PC-9 (cell line): ENCODE measurements at regions not wholly inside any gene's neighbourhood (a gene's known extent, or its start where the extent isn't known, plus 50 kb on each side); places are given as distances from the start of the nearest gene placed in this dataset.

ENCODE experiments used
- BruUV-seq: library from RNA; stranded (reverse); fragments of 400-500 nt; replicated peaks from 2 replicates; lab custom pipeline; 2021; lab: Mats Ljungman, UMichigan
- CTCF ChIA-PET: fragments of 300-600 bp; sonication (Branson Sonifier 250); formaldehyde crosslinking; loops from one replicate; lab custom pipeline; 2022; ENCODE audit warnings: antibody characterized with exemption; lab: Charles Lee
- POLR2A ChIA-PET: fragments of 300-600 bp; sonication (Branson Sonifier 250); formaldehyde crosslinking; loops from one replicate; lab custom pipeline; 2022; ENCODE audit warnings: antibody characterized with exemption; ENCODE audit not compliant: unreplicated experiment; lab: Charles Lee
- DNase-seq, 2 experiments: peaks; one replicate each; pipeline versions ENCODE4 v3.0.0 to v3.0.0-alpha.2; 2015 to 2022; ENCODE audit warnings: mixed read lengths in 1 of 2
- H2AFZ ChIP-seq: fragments of 200-600 bp; sonication (generic); 2 replicates; pipeline ENCODE4 v1.8.1; 2017; ENCODE audit warnings: antibody characterized with exemption
- H3F3A ChIP-seq: fragments of 200-600 bp; sonication (generic); 2 replicates; pipeline ENCODE4 v1.8.1; 2017; ENCODE audit warnings: antibody characterized with exemption, mild to moderate bottlenecking, low read depth; ENCODE audit not compliant: insufficient read depth
- H3K27ac ChIP-seq: fragments of 200-600 bp; sonication (generic); 2 replicates; pipeline ENCODE4 v1.6.1; 2016; ENCODE audit warnings: mixed run types
- H3K27me3 ChIP-seq: fragments of 200-600 bp; sonication (generic); 2 replicates; pipeline ENCODE4 v1.6.1; 2016; ENCODE audit warnings: low read depth, mixed run types; ENCODE audit not compliant: insufficient read depth
- H3K36me3 ChIP-seq: fragments of 200-600 bp; sonication (generic); 2 replicates; pipeline ENCODE4 v1.6.1; 2016; ENCODE audit warnings: low read depth, mixed run types
- H3K4me1 ChIP-seq: fragments of 200-600 bp; sonication (generic); replicated peaks from 2 replicates; pipeline ENCODE4 v1.6.1; 2016; ENCODE audit warnings: mixed run types; ENCODE audit not compliant: insufficient read depth
- H3K4me2 ChIP-seq: fragments of 200-600 bp; sonication (generic); 2 replicates; pipeline ENCODE4 v1.6.1; 2017; ENCODE audit warnings: mixed run types
- H3K4me3 ChIP-seq: fragments of 200-600 bp; sonication (generic); 2 replicates; pipeline ENCODE4 v1.6.1; 2016; ENCODE audit warnings: mixed run types
- H3K79me2 ChIP-seq: fragments of 200-600 bp; sonication (generic); 2 replicates; pipeline ENCODE4 v1.6.1; 2017; ENCODE audit warnings: low read depth, mixed run types
- H3K9me2 ChIP-seq: fragments of 200-600 bp; sonication (generic); 2 replicates; pipeline ENCODE4 v1.8.1; 2017; ENCODE audit warnings: mild to moderate bottlenecking; ENCODE audit not compliant: insufficient read depth
- H3K9me3 ChIP-seq: fragments of 200-600 bp; sonication (generic); 2 replicates; pipeline ENCODE4 v1.8.1; 2016; ENCODE audit warnings: low read depth; ENCODE audit not compliant: insufficient read depth
- H4K20me1 ChIP-seq: fragments of 200-600 bp; sonication (generic); 2 replicates; pipeline ENCODE4 v1.8.1; 2017; ENCODE audit not compliant: insufficient read depth
- CTCF ChIP-seq: fragments of 200-600 bp; sonication (generic); conservative IDR thresholded peaks from 2 replicates; pipeline ENCODE4 v1.6.1; 2017; ENCODE audit warnings: mixed run types, antibody characterized with exemption, mild to moderate bottlenecking, moderate library complexity
- EZH2 ChIP-seq: fragments of 200-600 bp; sonication (generic); IDR thresholded peaks from 2 replicates; pipeline ENCODE4 v1.8.0; 2017; ENCODE audit warnings: antibody characterized with exemption, low read depth
- intact Hi-C: fragments of 100-400 bp; cut with micrococcal nuclease; formaldehyde crosslinking; loops from one replicate; pipeline ENCODE4 v1.10.0; 2022; ENCODE audit not compliant: unreplicated experiment

DNA sequence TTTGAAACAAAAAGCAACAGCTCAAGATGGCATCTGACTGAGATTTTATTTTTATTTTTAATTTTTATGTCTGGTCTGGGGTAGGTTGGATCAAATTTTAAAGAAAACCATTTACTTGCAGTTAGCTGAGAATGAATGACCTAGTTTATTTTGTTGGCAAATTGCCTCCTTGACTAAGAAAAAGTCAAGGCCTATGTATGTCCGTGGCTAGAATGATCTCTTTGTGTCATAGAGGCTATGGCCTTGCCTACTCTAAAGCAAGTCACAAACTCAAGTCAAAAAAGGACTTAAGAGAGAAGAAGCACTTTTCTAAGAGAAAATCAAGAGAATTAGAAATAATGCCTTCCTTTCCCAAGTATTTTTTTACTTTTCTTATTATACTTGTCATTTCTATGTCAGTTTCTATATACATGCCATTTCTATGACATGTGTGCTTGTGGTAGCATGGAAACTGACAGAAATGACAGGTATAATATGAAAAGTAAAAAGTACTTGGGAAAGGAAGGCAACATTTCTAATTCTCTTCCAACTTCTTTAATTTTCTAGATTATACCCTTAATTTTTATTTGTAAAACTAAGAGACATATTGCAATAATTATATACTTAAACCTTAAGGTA, 136.7 kb downstream of the CENPF start:
- CTCF ChIA-PET: no interaction called here
- no peaks in the 10 kb centered on the region for H3K9me2 ChIP-seq

GRCh38 chr1:214740471-214740870, 137.5 kb downstream of the CENPF start:
- H3K36me3 ChIP-seq: no peaks in the 10 kb centered on the region
- ChIA-PET CTCF (no interaction called here), POLR2A (no interaction called here)
- H3K79me2 ChIP-seq: no peaks in the 10 kb centered on the region
- H3F3A ChIP-seq: no peaks in the 10 kb centered on the region
- H3K4me3 ChIP-seq: no peak overlapping the region
- intact Hi-C loops: no loop called here
- DNase-seq: no peak
- H2AFZ ChIP-seq: no peak overlapping the region
- TF ChIP-seq EZH2 (no peak), CTCF (no peak)
- H3K9me2 ChIP-seq: no peaks in the 10 kb centered on the region
- no TSS peak for BruUV-seq
- no peak overlapping the region for H3K27ac ChIP-seq
- no peaks in the 10 kb centered on the region for H3K27me3 ChIP-seq
- H3K9me3 ChIP-seq: no peaks in the 10 kb centered on the region; the same call in 1 of the 2 replicates
- no peak overlapping the region for H3K4me2 ChIP-seq
- H4K20me1 ChIP-seq: no peaks in the 10 kb centered on the region
- no peaks in the 10 kb centered on the region for H3K4me1 ChIP-seq

More for the DNA sequence above, 136.7 kb downstream of the CENPF start:
- no peak overlapping the region; the same call in 1 of the 2 replicates for H2AFZ ChIP-seq
- H3K36me3 ChIP-seq: no peaks in the 10 kb centered on the region
- no peaks in the 10 kb centered on the region for H3K79me2 ChIP-seq
- no peaks in the 10 kb centered on the region for H3K27me3 ChIP-seq
- no peaks in the 10 kb centered on the region for H4K20me1 ChIP-seq
- POLR2A ChIA-PET: no interaction called here
- no peak for DNase-seq
- no peak overlapping the region for H3K4me2 ChIP-seq
- H3F3A ChIP-seq: no peaks in the 10 kb centered on the region
- no TSS peak for BruUV-seq
- H3K4me3 ChIP-seq: no peak overlapping the region
- H3K4me1 ChIP-seq: no peaks in the 10 kb centered on the region
- H3K9me3 ChIP-seq: no peaks in the 10 kb centered on the region; the same call in 1 of the 2 replicates
- intact Hi-C loops: no loop called here
- H3K27ac ChIP-seq: no peak overlapping the region
- TF ChIP-seq EZH2 (no peak), CTCF (no peak)

DNA sequence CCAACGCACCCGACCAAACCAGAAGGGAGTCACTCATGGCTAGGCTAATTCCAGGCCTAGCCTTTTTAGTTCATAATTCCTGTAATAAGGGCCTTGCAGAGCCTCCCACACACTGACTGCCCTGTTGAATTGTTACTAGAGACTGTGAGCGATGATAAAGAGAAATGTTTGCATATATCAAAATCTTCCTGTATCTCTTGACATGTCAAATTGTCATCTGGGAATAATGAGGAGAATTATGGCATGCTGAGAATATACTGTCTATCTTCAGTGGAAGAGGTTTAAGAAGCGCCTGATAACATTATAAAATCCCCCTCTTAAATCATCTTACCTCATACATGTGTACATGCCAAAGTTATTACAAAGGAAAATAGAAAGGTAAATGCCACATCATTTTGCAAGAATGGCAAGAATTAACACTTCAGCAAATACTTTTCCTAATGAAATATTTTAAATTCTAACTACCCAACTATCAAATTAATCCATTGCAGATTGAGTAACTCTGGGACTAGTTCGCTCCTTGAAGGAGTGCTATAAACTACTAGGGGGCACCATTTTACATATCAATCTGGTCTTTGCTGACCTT, 144.1 kb downstream of the CENPF start:
- intact Hi-C loops: no loop called here
- no peak for DNase-seq
- no peak overlapping the region for H2AFZ ChIP-seq
- CTCF ChIA-PET: no interaction called here
- no peaks in the 10 kb centered on the region for H3K9me2 ChIP-seq
- POLR2A ChIA-PET: no interaction called here
- H4K20me1 ChIP-seq: no peaks in the 10 kb centered on the region
- no peak overlapping the region for H3K4me2 ChIP-seq
- H3K9me3 ChIP-seq: no peaks in the 10 kb centered on the region
- no peaks in the 10 kb centered on the region for H3K79me2 ChIP-seq
- H3K36me3 ChIP-seq: no peaks in the 10 kb centered on the region
- H3K4me1 ChIP-seq: no peaks in the 10 kb centered on the region
- no peak for TF ChIP-seq EZH2
- TF ChIP-seq CTCF: no peak
- no peaks in the 10 kb centered on the region for H3F3A ChIP-seq
- no peaks in the 10 kb centered on the region for H3K27me3 ChIP-seq
- no peak overlapping the region for H3K4me3 ChIP-seq
- no TSS peak for BruUV-seq
- no peak overlapping the region for H3K27ac ChIP-seq
